ENCODE measurements at regions not wholly inside any gene's neighbourhood (a gene's known extent, or its start where the extent isn't known, plus 50 kb on each side); places are given as distances from the start of the nearest gene placed in this dataset.

GRCh38 chr13:86932776-86933334, 738.3 kb upstream of the SLITRK5 start:
- no peaks in the 10 kb centered on the region for H3K4me1 Mint-ChIP-seq
- CTCF ChIA-PET, result no interaction called here
- no peaks in the 10 kb centered on the region for H3K36me3 Mint-ChIP-seq (ENCODE audit: low read depth)
- H3K4me3 Mint-ChIP-seq, result no peak overlapping the region
- POLR2A ChIA-PET, result no interaction called here
- H3K9me3 Mint-ChIP-seq, result no peaks in the 10 kb centered on the region
- H3K27ac Mint-ChIP-seq, result no peak overlapping the region
- H3K27me3 Mint-ChIP-seq, result no peaks in the 10 kb centered on the region
- DNase-seq, result no peak

DNA sequence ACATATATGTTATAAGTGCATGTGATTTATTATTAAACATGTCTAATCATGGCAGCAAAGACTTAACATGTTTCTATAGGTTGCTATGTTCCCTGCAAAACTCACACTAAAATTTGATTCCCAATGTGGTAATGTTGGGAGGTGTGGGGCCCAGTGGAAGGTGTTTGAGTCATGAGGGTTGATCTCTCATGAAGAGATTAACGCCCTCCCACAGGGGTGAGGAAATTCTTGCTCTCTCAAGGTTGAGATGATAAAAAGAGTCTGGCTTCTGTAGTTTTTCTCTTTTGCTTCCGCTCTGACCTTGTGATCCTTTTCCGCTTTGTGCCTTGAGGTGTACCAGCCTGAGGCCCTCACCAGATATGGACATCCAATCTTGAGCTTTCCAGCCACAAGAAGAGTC, 737.5 kb upstream of the SLITRK5 start:
- H3K4me1 Mint-ChIP-seq, result no peaks in the 10 kb centered on the region
- no peaks in the 10 kb centered on the region for H3K9me3 Mint-ChIP-seq
- H3K4me3 Mint-ChIP-seq, result no peak overlapping the region
- ChIA-PET CTCF (no interaction called here), POLR2A (no interaction called here)
- DNase-seq, result no peak
- H3K27me3 Mint-ChIP-seq, result no peaks in the 10 kb centered on the region
- H3K27ac Mint-ChIP-seq, result no peak overlapping the region
- H3K36me3 Mint-ChIP-seq (ENCODE audit: low read depth), result no peaks in the 10 kb centered on the region

DNA sequence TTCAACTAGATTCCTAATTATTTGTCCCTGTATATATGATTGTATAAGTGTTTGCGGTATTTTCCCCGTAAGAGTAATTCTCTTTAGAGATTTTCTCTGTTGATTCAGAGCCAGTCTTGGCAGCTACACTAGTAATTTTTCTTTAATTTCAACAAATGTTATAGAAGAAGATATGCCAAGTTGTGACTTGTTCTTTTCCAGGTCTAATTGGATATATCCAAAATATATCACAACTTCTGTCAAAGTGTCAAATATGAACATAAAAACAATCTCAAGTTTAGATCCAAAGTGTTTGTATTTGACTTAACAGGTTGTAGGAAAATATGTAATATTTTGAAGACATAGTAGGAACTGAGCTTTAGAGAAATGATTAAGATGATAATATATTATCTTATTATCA, 733.9 kb upstream of the SLITRK5 start:
- DNase-seq, result no peak
- H3K4me3 Mint-ChIP-seq, result no peak overlapping the region
- H3K36me3 Mint-ChIP-seq (ENCODE audit: low read depth), result no peaks in the 10 kb centered on the region
- H3K27me3 Mint-ChIP-seq, result no peaks in the 10 kb centered on the region
- CTCF ChIA-PET, result interaction anchor here (0.6 kb wide), 1 partner anchor 655 kb away, joined by 3 read pairs; no protein-coding TSS in a partner anchor
- H3K4me1 Mint-ChIP-seq, result no peaks in the 10 kb centered on the region
- POLR2A ChIA-PET, result no interaction called here
- H3K9me3 Mint-ChIP-seq, result peaks cover 4% of the 10 kb centered on the region
- no peak overlapping the region for H3K27ac Mint-ChIP-seq

- Mint-ChIP-seq H3K4me1 (no peaks in the 10 kb centered on the region), H3K36me3 (ENCODE audit: low read depth) (no peaks in the 10 kb centered on the region), H3K27ac (no peak overlapping the region), H3K9me3 (peaks cover 12% of the 10 kb centered on the region), H3K27me3 (no peaks in the 10 kb centered on the region), H3K4me3 (no peak overlapping the region)
- DNase-seq, result no peak
- POLR2A ChIA-PET, result no interaction called here
- CTCF ChIA-PET, result no interaction called here
Measured at GRCh38 chr13:86945584-86945983, 725.6 kb upstream of the SLITRK5 start.

- POLR2A ChIA-PET, result no interaction called here
- Mint-ChIP-seq H3K4me1 (no peaks in the 10 kb centered on the region), H3K36me3 (ENCODE audit: low read depth) (no peaks in the 10 kb centered on the region), H3K4me3 (no peak overlapping the region), H3K27me3 (no peaks in the 10 kb centered on the region), H3K9me3 (peaks cover 10% of the 10 kb centered on the region), H3K27ac (no peak overlapping the region)
- DNase-seq, result no peak
- CTCF ChIA-PET, result no interaction called here
Measured at GRCh38 chr13:86946734-86947133, 724.4 kb upstream of the SLITRK5 start.

- no peak overlapping the region for H3K27ac Mint-ChIP-seq
- H3K9me3 Mint-ChIP-seq, result peaks cover 8% of the 10 kb centered on the region
- no peak for DNase-seq
- H3K4me3 Mint-ChIP-seq, result no peak overlapping the region
- no peaks in the 10 kb centered on the region for H3K36me3 Mint-ChIP-seq (ENCODE audit: low read depth)
- H3K4me1 Mint-ChIP-seq, result no peaks in the 10 kb centered on the region
- ChIA-PET CTCF (no interaction called here), POLR2A (no interaction called here)
- no peaks in the 10 kb centered on the region for H3K27me3 Mint-ChIP-seq
Measured at GRCh38 chr13:86954341-86954740, 716.8 kb upstream of the SLITRK5 start.

GRCh38 chr13:86960876-86961275, 710.3 kb upstream of the SLITRK5 start:
- Mint-ChIP-seq H3K27me3 (no peaks in the 10 kb centered on the region), H3K9me3 (peaks cover 7% of the 10 kb centered on the region), H3K36me3 (ENCODE audit: low read depth) (no peaks in the 10 kb centered on the region), H3K4me3 (no peak overlapping the region), H3K27ac (no peak overlapping the region), H3K4me1 (no peaks in the 10 kb centered on the region)
- POLR2A ChIA-PET, result no interaction called here
- CTCF ChIA-PET, result no interaction called here
- DNase-seq, result no peak

GRCh38 chr13:86974251-86974994, 696.7 kb upstream of the SLITRK5 start:
- Mint-ChIP-seq H3K9me3 (no peaks in the 10 kb centered on the region), H3K27ac (no peak overlapping the region)
- CTCF ChIA-PET, result no interaction called here

DNA sequence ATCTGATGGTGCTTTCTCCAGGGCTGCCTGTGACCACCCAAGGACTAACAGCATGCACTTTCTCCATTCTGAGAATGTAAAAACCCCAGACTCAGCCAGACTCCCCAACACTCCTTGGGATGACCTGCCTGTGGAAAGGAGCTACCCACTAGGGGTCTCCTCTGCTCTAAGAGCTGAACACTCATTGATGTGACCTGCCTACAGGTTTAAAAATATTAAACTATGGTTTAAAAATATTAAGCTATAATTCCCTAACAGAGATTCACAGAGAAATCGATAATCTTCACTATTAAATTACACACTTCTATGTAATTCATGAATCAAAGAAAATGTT, 696.2 kb upstream of the SLITRK5 start:
- H3K27me3 Mint-ChIP-seq, result no peaks in the 10 kb centered on the region
- DNase-seq, result no peak
- H3K36me3 Mint-ChIP-seq (ENCODE audit: low read depth), result no peaks in the 10 kb centered on the region
- no peak overlapping the region for H3K27ac Mint-ChIP-seq
- ChIA-PET POLR2A (no interaction called here), CTCF (no interaction called here)
- H3K4me3 Mint-ChIP-seq, result no peak overlapping the region
- H3K9me3 Mint-ChIP-seq, result no peaks in the 10 kb centered on the region
- H3K4me1 Mint-ChIP-seq, result no peaks in the 10 kb centered on the region

More at GRCh38 chr13:86974251-86974994, 696.7 kb upstream of the SLITRK5 start:
- no peak overlapping the region for H3K4me3 Mint-ChIP-seq
- H3K36me3 Mint-ChIP-seq (ENCODE audit: low read depth), result no peaks in the 10 kb centered on the region
- no peaks in the 10 kb centered on the region for H3K4me1 Mint-ChIP-seq
- DNase-seq, result no peak
- POLR2A ChIA-PET, result no interaction called here
- no peaks in the 10 kb centered on the region for H3K27me3 Mint-ChIP-seq

GRCh38 chr13:86976521-86977324, 694.4 kb upstream of the SLITRK5 start:
- Mint-ChIP-seq H3K27ac (no peak overlapping the region), H3K4me3 (no peak overlapping the region), H3K36me3 (ENCODE audit: low read depth) (no peaks in the 10 kb centered on the region), H3K27me3 (no peaks in the 10 kb centered on the region), H3K9me3 (no peaks in the 10 kb centered on the region), H3K4me1 (no peaks in the 10 kb centered on the region)
- ChIA-PET POLR2A (no interaction called here), CTCF (no interaction called here)
- DNase-seq, result no peak

GRCh38 chr13:86986448-86986847, 684.7 kb upstream of the SLITRK5 start:
- Mint-ChIP-seq H3K4me1 (no peaks in the 10 kb centered on the region), H3K27me3 (no peaks in the 10 kb centered on the region), H3K9me3 (peaks cover 2% of the 10 kb centered on the region), H3K27ac (no peak overlapping the region), H3K36me3 (ENCODE audit: low read depth) (no peaks in the 10 kb centered on the region), H3K4me3 (no peak overlapping the region)
- DNase-seq, result no peak
- ChIA-PET CTCF (no interaction called here), POLR2A (no interaction called here)

GRCh38 chr13:86992251-86992650, 678.9 kb upstream of the SLITRK5 start:
- ChIA-PET POLR2A (no interaction called here), CTCF (no interaction called here)
- Mint-ChIP-seq H3K36me3 (ENCODE audit: low read depth) (no peaks in the 10 kb centered on the region), H3K4me1 (no peaks in the 10 kb centered on the region), H3K27ac (no peak overlapping the region), H3K9me3 (peaks cover 13% of the 10 kb centered on the region), H3K4me3 (no peak overlapping the region), H3K27me3 (no peaks in the 10 kb centered on the region)
- DNase-seq, result no peak

DNA sequence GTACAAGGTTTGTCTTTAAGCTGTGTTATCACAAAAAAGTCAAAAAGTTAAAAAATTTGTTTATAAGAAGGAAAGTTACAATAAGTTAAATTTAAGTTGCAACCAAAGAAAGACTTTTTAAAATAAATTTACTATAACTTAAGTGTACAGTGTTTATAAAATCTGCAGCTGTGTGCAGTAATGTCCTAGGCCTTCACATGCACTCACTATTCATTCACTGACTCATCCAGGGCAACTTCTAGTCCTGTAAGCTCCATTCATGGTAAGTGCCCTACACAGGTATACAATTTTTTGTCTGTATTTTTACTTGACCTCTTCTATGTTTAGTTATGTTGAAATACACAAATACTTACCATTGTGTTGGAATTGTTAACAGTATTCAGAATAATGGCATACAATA, 667.9 kb upstream of the SLITRK5 start:
- ChIA-PET POLR2A (no interaction called here), CTCF (no interaction called here)
- H3K36me3 Mint-ChIP-seq (ENCODE audit: low read depth), result no peaks in the 10 kb centered on the region
- H3K27me3 Mint-ChIP-seq, result no peaks in the 10 kb centered on the region
- no peak for DNase-seq
- no peaks in the 10 kb centered on the region for H3K4me1 Mint-ChIP-seq
- no peak overlapping the region for H3K27ac Mint-ChIP-seq
- peaks cover 23% of the 10 kb centered on the region for H3K9me3 Mint-ChIP-seq
- no peak overlapping the region for H3K4me3 Mint-ChIP-seq

DNA sequence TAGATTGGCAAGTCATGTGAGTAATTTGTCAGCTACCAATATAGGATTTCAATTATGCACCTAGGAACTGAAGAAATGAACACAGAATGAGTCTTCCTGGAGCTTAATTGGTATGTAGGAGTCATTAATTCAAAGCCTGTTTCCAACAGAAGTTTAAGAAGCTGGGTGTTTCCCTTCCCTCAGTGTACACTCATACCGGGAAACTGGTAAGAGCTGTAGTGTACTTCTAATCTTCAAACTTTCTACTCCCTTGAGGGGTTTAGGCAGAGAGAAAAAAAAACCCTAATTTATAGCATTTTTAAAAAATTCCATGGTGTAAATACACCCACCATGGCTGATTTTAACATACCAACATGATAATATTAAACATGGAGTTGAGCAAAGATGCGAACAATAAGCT, 665.7 kb upstream of the SLITRK5 start:
- Mint-ChIP-seq H3K4me1 (no peaks in the 10 kb centered on the region), H3K27me3 (no peaks in the 10 kb centered on the region), H3K4me3 (no peak overlapping the region), H3K36me3 (ENCODE audit: low read depth) (no peaks in the 10 kb centered on the region), H3K9me3 (peaks cover 17% of the 10 kb centered on the region), H3K27ac (no peak overlapping the region)
- ChIA-PET CTCF (no interaction called here), POLR2A (no interaction called here)
- no peak for DNase-seq
